ENCODE measurements at regions not wholly inside any gene's neighbourhood (a gene's known extent, or its start where the extent isn't known, plus 50 kb on each side); places are given as distances from the start of the nearest gene placed in this dataset.

GRCh38 chr11:96760815-96761214 lies 371.0 kb downstream of the JRKL start:
- H2AFZ ChIP-seq (ENCODE audit: control insufficient read depth, low read length) = no peak overlapping the region
- no peaks in the 10 kb centered on the region for H4K20me1 ChIP-seq (ENCODE audit: control insufficient read depth, extremely low read depth, insufficient read depth, low read length)
- no peaks in the 10 kb centered on the region for H3K27me3 ChIP-seq (ENCODE audit: control insufficient read depth, extremely low read depth, insufficient read depth, low read length)
- no peaks in the 10 kb centered on the region for H3K9me1 ChIP-seq (ENCODE audit: control insufficient read depth, extremely low read depth, insufficient read depth, low read length)
- FAIRE-seq (no peak), DNase-seq (ENCODE audit: low read depth, low spot score) (peak; percentile 1)
- H3K27ac ChIP-seq (ENCODE audit: control insufficient read depth, insufficient read depth, low read length) = peak overlapping the region; percentile 25
- H3K4me3 ChIP-seq (ENCODE audit: control insufficient read depth in 2 of 3, extremely low read depth in 1 of 3, insufficient read depth in 2 of 3, low read depth in 1 of 3, low read length in 3 of 3) = no peak overlapping the region
- no peaks in the 10 kb centered on the region for H3K9me3 ChIP-seq (ENCODE audit: control insufficient read depth, low read depth, low read length)
- no peak overlapping the region for H3K9ac ChIP-seq (ENCODE audit: control insufficient read depth, extremely low read depth, insufficient read depth, low read length)
- H3K4me1 ChIP-seq (ENCODE audit: control insufficient read depth, extremely low read depth, insufficient read depth, low read length) = peaks cover 17% of the 10 kb centered on the region
- H3K79me2 ChIP-seq (ENCODE audit: control insufficient read depth, insufficient read depth, low read length) = no peaks in the 10 kb centered on the region
- H3K36me3 ChIP-seq (ENCODE audit: control insufficient read depth in 2 of 2, extremely low read depth in 1 of 2, insufficient read depth in 2 of 2, low read length in 2 of 2) = no peaks in the 10 kb centered on the region
- H3K4me2 ChIP-seq (ENCODE audit: control insufficient read depth, extremely low read depth, insufficient read depth, low read depth, low read length) = no peak overlapping the region
- dilution Hi-C loops (cut with MboI; ENCODE audit: extremely low pct_ligation_motif_present, low sequenced_read_pairs) = no loop called here
- no peak for TF ChIP-seq EZH2 (IDR thresholded peaks at IDR 0.05; ENCODE audit: low read length)
- TF ChIP-seq, protein P1, sequence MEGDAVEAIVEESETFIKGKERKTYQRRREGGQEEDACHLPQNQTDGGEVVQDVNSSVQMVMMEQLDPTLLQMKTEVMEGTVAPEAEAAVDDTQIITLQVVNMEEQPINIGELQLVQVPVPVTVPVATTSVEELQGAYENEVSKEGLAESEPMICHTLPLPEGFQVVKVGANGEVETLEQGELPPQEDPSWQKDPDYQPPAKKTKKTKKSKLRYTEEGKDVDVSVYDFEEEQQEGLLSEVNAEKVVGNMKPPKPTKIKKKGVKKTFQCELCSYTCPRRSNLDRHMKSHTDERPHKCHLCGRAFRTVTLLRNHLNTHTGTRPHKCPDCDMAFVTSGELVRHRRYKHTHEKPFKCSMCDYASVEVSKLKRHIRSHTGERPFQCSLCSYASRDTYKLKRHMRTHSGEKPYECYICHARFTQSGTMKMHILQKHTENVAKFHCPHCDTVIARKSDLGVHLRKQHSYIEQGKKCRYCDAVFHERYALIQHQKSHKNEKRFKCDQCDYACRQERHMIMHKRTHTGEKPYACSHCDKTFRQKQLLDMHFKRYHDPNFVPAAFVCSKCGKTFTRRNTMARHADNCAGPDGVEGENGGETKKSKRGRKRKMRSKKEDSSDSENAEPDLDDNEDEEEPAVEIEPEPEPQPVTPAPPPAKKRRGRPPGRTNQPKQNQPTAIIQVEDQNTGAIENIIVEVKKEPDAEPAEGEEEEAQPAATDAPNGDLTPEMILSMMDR (optimal IDR thresholded peaks at IDR 0.05 in 1 of 3, IDR thresholded peaks at IDR 0.05 in 1 of 3, conservative IDR thresholded peaks at IDR 0.05 in 1 of 3; ENCODE audit: extremely low read depth in 1 of 3, insufficient read depth in 2 of 3, low read length in 3 of 3) = no peak

- DNase-seq (ENCODE audit: low read depth, low spot score) (peak; percentile 13), FAIRE-seq (no peak)
- peak overlapping the region; percentile 25 for H3K27ac ChIP-seq (ENCODE audit: control insufficient read depth, insufficient read depth, low read length)
- H3K9ac ChIP-seq (ENCODE audit: control insufficient read depth, extremely low read depth, insufficient read depth, low read length) = no peak overlapping the region
- H3K4me2 ChIP-seq (ENCODE audit: control insufficient read depth, extremely low read depth, insufficient read depth, low read depth, low read length) = peak overlapping the region; percentile 27
- H3K27me3 ChIP-seq (ENCODE audit: control insufficient read depth, extremely low read depth, insufficient read depth, low read length) = no peaks in the 10 kb centered on the region
- H4K20me1 ChIP-seq (ENCODE audit: control insufficient read depth, extremely low read depth, insufficient read depth, low read length) = no peaks in the 10 kb centered on the region
- H3K9me1 ChIP-seq (ENCODE audit: control insufficient read depth, extremely low read depth, insufficient read depth, low read length) = no peaks in the 10 kb centered on the region
- no peak for TF ChIP-seq EZH2 (IDR thresholded peaks at IDR 0.05; ENCODE audit: low read length)
- TF ChIP-seq, protein P1 (optimal IDR thresholded peaks at IDR 0.05 in 1 of 3, IDR thresholded peaks at IDR 0.05 in 1 of 3, conservative IDR thresholded peaks at IDR 0.05 in 1 of 3; ENCODE audit: extremely low read depth in 1 of 3, insufficient read depth in 2 of 3, low read length in 3 of 3) = no peak
- H3K4me1 ChIP-seq (ENCODE audit: control insufficient read depth, extremely low read depth, insufficient read depth, low read length) = peaks cover 17% of the 10 kb centered on the region
- H3K79me2 ChIP-seq (ENCODE audit: control insufficient read depth, insufficient read depth, low read length) = no peaks in the 10 kb centered on the region
- H3K36me3 ChIP-seq (ENCODE audit: control insufficient read depth in 2 of 2, extremely low read depth in 1 of 2, insufficient read depth in 2 of 2, low read length in 2 of 2) = no peaks in the 10 kb centered on the region
- H3K4me3 ChIP-seq (ENCODE audit: control insufficient read depth in 2 of 3, extremely low read depth in 1 of 3, insufficient read depth in 2 of 3, low read depth in 1 of 3, low read length in 3 of 3) = peak overlapping the region in 1 of 3 experiments; percentile 12
- no peaks in the 10 kb centered on the region for H3K9me3 ChIP-seq (ENCODE audit: control insufficient read depth, low read depth, low read length)
- dilution Hi-C loops (cut with MboI; ENCODE audit: extremely low pct_ligation_motif_present, low sequenced_read_pairs) = no loop called here
- H2AFZ ChIP-seq (ENCODE audit: control insufficient read depth, low read length) = no peak overlapping the region
These were observed 371.6 kb downstream of the JRKL start for GRCh38 chr11:96761451-96761850.
